ENCODE measurements at regions not wholly inside any gene's neighbourhood (a gene's known extent, or its start where the extent isn't known, plus 50 kb on each side); places are given as distances from the start of the nearest gene placed in this dataset.

DNA sequence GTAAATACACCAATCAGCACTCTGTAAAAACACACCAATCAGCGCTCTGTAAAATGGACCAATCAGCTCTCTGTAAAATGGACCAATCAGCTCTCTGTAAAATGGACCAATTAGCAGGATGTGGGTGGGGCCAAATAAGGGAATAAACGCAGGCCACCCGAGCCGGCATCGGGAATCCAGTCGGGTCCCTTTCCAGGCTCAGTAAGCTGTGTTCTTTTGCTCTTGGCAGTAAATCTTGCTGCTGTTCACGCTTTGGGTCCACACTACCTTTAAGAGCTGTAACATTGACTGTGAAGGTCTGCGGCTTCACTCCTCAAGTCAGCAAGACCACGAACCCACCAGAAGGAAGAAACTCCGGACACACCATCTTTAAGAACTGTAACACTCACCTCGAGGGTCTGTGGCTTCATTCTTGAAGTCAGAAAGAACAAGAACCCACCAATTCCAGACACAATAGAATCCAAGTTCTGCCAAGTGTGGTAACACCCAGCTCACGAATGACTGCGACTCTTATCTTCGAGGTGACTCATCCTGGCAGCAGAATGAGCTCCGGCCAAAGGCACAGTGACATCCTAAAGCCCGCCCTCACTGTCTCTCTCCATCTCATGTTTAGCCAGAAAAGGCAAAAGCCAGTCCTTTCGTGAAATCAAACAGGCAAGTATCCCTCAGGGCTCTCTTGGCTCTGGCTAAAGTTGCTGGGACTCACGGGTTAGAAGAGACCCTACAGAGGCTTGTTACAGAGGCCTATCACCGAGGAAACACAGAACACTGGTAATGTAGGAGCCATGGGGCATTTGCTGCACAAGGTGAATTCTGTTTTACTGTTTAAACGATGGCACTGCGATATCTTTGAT lies 155.2 kb downstream of the FAM43A start:
- DNase-seq (ENCODE audit: low read depth, low spot score): no peak
- Histone ChIP-seq H3K9me3 (ENCODE audit: low read depth, low read length) (no peaks in the 10 kb centered on the region), H3K9ac (ENCODE audit: insufficient read length) (no peak overlapping the region), H3K27ac (no peak overlapping the region), H3K4me3 (no peak overlapping the region), H3K36me3 (ENCODE audit: insufficient read depth, low read length) (no peaks in the 10 kb centered on the region)
- no peak for TF ChIP-seq EZH2 (IDR thresholded peaks at IDR 0.05)
- TF ChIP-seq POLR2AphosphoS5 (IDR thresholded peaks at IDR 0.05; ENCODE audit: borderline replicate concordance, low read depth, low read length): no peak
- TF ChIP-seq FOXP2 (optimal IDR thresholded peaks at IDR 0.05; ENCODE audit: control extremely low read depth, extremely low read length, insufficient read depth): no peak

DNA sequence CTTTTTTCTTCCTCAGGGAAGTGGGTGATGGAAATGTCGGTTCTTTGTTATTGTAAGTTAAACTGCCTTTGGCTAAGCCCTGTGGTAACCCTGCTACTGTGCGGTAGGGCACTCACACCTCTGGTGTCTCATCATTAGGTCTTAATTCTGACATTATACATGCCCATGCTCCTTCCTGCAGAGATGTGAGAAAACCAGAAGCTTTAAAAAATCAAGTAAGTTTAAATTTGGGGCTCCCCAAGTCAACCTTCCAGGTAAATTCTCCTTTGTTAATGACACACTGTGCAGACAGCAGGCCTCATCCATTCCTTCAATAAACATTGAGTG lies 155.8 kb downstream of the FAM43A start:
- no peak overlapping the region for H3K9ac ChIP-seq (ENCODE audit: insufficient read length)
- no peaks in the 10 kb centered on the region for H3K36me3 ChIP-seq (ENCODE audit: insufficient read depth, low read length)
- DNase-seq (ENCODE audit: low read depth, low spot score): no peak
- no peak overlapping the region for H3K27ac ChIP-seq
- no peak for TF ChIP-seq FOXP2 (optimal IDR thresholded peaks at IDR 0.05; ENCODE audit: control extremely low read depth, extremely low read length, insufficient read depth)
- TF ChIP-seq EZH2 (IDR thresholded peaks at IDR 0.05): no peak
- no peak for TF ChIP-seq POLR2AphosphoS5 (IDR thresholded peaks at IDR 0.05; ENCODE audit: borderline replicate concordance, low read depth, low read length)
- no peak overlapping the region for H3K4me3 ChIP-seq
- H3K9me3 ChIP-seq (ENCODE audit: low read depth, low read length): no peaks in the 10 kb centered on the region

DNA sequence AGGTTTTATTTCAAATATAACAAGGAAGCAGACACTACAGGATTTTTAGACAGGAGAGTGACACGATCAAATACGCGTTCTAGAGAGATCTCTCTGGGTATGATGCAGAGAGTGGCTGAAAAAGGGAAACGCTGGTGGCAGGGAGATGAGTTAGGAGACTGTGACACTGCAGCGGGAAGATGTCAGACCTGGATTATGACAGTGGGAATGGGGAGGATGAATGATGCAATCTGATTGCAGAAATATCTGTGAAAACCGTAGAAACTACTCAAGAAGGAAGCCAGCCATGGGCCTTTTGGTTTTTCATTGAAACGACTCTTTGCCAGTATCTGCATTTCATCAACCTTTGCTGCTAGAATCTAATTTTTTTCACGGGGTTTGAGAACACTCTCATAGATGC lies 157.9 kb downstream of the FAM43A start:
- TF ChIP-seq FOXP2 (optimal IDR thresholded peaks at IDR 0.05; ENCODE audit: control extremely low read depth, extremely low read length, insufficient read depth): no peak
- TF ChIP-seq POLR2AphosphoS5 (IDR thresholded peaks at IDR 0.05; ENCODE audit: borderline replicate concordance, low read depth, low read length): no peak
- no peak for TF ChIP-seq EZH2 (IDR thresholded peaks at IDR 0.05)
- Histone ChIP-seq H3K4me3 (no peak overlapping the region), H3K9ac (ENCODE audit: insufficient read length) (no peak overlapping the region), H3K27ac (no peak overlapping the region), H3K36me3 (ENCODE audit: insufficient read depth, low read length) (no peaks in the 10 kb centered on the region), H3K9me3 (ENCODE audit: low read depth, low read length) (no peaks in the 10 kb centered on the region)
- no peak for DNase-seq (ENCODE audit: low read depth, low spot score)

DNA sequence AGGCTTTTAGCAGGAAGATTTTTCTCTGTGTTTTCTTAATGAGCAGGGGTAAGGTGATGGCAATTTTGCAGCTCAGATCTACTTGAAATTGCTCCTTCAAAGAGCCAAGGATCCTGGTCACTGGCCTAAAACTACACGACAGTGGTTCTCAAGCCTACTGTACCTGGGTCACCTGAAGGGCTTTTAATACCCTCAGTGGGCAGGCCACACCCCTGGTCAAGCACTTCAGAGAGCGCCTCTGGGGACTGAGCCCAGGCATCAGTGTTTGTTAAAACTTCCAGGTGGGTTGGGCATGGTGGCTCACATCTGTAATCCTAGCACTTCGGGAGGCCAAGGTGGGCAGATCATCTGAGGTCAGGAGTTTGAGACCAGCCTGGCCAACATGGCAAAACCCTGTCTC lies 158.4 kb downstream of the FAM43A start:
- H3K9me3 ChIP-seq (ENCODE audit: low read depth, low read length): no peaks in the 10 kb centered on the region
- no peak overlapping the region for H3K9ac ChIP-seq (ENCODE audit: insufficient read length)
- H3K27ac ChIP-seq: no peak overlapping the region
- TF ChIP-seq FOXP2 (optimal IDR thresholded peaks at IDR 0.05; ENCODE audit: control extremely low read depth, extremely low read length, insufficient read depth) (no peak), POLR2AphosphoS5 (IDR thresholded peaks at IDR 0.05; ENCODE audit: borderline replicate concordance, low read depth, low read length) (no peak), EZH2 (IDR thresholded peaks at IDR 0.05) (no peak)
- H3K4me3 ChIP-seq: no peak overlapping the region
- DNase-seq (ENCODE audit: low read depth, low spot score): no peak
- H3K36me3 ChIP-seq (ENCODE audit: insufficient read depth, low read length): no peaks in the 10 kb centered on the region

DNA sequence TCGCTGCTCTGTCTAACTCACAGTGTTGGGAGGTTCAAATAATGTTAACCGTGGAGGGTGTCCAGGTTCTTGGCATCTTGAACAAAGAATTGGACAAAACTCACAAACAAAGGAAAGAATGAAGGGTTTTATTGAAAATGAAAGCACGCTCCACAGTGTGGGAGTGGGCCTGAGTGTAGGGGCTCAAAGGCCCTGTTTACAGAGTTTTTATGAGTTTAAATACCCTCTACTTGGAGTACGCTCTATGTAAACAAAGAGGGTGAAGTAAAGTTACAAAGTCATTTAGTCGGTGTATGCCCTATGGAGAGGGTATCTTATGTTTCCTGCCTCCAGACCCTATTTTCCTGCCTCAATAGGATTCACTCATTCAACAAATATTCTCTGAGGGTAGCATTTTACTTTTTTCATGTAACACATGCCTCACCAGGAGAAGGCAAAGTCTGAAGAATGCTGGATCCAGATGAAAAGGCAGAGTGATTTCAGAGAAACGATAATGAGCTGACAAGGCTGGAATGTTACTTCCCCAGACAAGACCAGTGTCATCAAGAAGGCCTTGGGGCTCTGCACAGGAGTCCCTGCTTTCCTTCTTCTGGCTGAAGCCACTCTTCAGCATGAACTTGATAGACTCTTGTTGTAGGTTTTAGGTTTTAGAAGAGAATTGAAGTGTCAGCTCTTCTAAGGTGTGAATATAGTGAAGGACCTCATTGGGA lies 163.6 kb downstream of the FAM43A start:
- no peaks in the 10 kb centered on the region for H3K9me3 ChIP-seq (ENCODE audit: low read depth, low read length)
- H3K9ac ChIP-seq (ENCODE audit: insufficient read length): no peak overlapping the region
- DNase-seq (ENCODE audit: low read depth, low spot score): no peak
- TF ChIP-seq POLR2AphosphoS5 (IDR thresholded peaks at IDR 0.05; ENCODE audit: borderline replicate concordance, low read depth, low read length) (no peak), EZH2 (IDR thresholded peaks at IDR 0.05) (no peak), FOXP2 (optimal IDR thresholded peaks at IDR 0.05; ENCODE audit: control extremely low read depth, extremely low read length, insufficient read depth) (no peak)
- no peaks in the 10 kb centered on the region for H3K36me3 ChIP-seq (ENCODE audit: insufficient read depth, low read length)
- H3K4me3 ChIP-seq: no peak overlapping the region
- H3K27ac ChIP-seq: no peak overlapping the region

DNA sequence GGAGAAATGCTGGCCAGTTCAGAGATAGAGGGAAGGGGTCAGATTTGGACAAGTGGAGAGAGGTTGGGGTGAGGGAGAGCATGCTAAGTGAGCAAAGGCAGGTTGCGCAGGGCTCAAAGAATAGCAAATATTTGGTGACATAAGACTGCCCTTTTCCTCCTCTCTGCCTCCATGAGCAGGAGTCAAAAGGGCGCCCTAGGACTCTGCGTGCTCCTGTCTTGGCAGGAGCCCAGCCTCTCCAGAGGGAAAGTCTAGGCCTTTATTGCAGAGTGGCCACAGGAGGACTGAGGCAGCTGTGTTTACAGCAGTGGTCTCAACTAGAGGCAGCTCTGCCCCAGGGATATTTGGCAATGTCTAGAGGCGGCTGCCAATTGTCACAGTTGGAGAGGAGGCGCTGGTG lies 165.6 kb downstream of the FAM43A start:
- H3K36me3 ChIP-seq (ENCODE audit: insufficient read depth, low read length): no peaks in the 10 kb centered on the region
- H3K9me3 ChIP-seq (ENCODE audit: low read depth, low read length): no peaks in the 10 kb centered on the region
- no peak for DNase-seq (ENCODE audit: low read depth, low spot score)
- no peak overlapping the region for H3K9ac ChIP-seq (ENCODE audit: insufficient read length)
- H3K4me3 ChIP-seq: no peak overlapping the region
- TF ChIP-seq EZH2 (IDR thresholded peaks at IDR 0.05) (no peak), FOXP2 (optimal IDR thresholded peaks at IDR 0.05; ENCODE audit: control extremely low read depth, extremely low read length, insufficient read depth) (no peak)
- no peak overlapping the region for H3K27ac ChIP-seq

DNA sequence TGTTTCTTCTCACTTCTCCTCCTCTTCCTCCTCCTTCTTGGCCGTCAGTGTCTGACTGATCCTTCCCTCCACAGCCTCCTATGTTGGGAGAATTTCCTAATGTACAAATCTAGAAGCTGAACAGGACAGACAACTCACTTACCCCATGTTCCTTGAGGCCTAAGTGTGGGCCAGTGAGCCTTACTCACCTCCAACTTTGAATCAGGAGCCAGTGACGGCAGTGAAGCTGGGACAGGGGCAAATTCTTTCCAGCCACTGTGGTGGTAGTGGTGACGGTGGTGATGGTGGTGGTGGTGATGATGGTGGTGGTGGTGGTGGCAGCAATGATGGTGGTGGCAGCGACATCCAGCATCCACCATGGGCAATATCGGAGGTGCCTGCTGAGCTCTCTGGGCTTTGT lies 166.3 kb downstream of the FAM43A start:
- H3K4me3 ChIP-seq: no peak overlapping the region
- H3K9ac ChIP-seq (ENCODE audit: insufficient read length): no peak overlapping the region
- no peak for DNase-seq (ENCODE audit: low read depth, low spot score)
- no peaks in the 10 kb centered on the region for H3K36me3 ChIP-seq (ENCODE audit: insufficient read depth, low read length)
- H3K27ac ChIP-seq: no peak overlapping the region
- TF ChIP-seq EZH2 (IDR thresholded peaks at IDR 0.05) (no peak), FOXP2 (optimal IDR thresholded peaks at IDR 0.05; ENCODE audit: control extremely low read depth, extremely low read length, insufficient read depth) (no peak), POLR2AphosphoS5 (IDR thresholded peaks at IDR 0.05; ENCODE audit: borderline replicate concordance, low read depth, low read length) (no peak)
- no peaks in the 10 kb centered on the region for H3K9me3 ChIP-seq (ENCODE audit: low read depth, low read length)

DNA sequence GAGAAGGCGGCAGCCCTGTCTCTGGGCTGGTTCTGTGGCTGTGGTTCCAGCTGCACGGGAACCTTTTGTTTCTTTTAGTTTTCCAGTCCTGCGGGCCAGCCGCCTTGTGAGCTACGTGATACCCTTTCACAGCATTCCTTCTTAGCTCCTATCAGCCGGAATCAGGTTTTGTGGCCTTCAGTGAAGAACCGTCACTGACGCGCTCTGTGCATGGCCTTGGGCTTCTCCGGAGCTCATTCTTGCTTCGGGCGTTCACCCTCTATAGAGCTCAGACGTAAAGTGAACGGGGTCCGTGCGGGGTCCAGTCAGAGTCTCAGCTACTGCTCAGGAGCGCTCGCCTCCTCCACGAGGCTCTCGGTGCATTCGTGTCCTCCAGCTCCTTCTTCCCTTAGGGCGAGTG lies 166.7 kb downstream of the FAM43A start:
- Histone ChIP-seq H3K4me3 (no peak overlapping the region), H3K9me3 (ENCODE audit: low read depth, low read length) (no peaks in the 10 kb centered on the region), H3K9ac (ENCODE audit: insufficient read length) (no peak overlapping the region), H3K27ac (no peak overlapping the region), H3K36me3 (ENCODE audit: insufficient read depth, low read length) (no peaks in the 10 kb centered on the region)
- no peak for TF ChIP-seq EZH2 (IDR thresholded peaks at IDR 0.05)
- TF ChIP-seq POLR2AphosphoS5 (IDR thresholded peaks at IDR 0.05; ENCODE audit: borderline replicate concordance, low read depth, low read length): no peak
- TF ChIP-seq FOXP2 (optimal IDR thresholded peaks at IDR 0.05; ENCODE audit: control extremely low read depth, extremely low read length, insufficient read depth): no peak
- DNase-seq (ENCODE audit: low read depth, low spot score): no peak

Measured in SK-N-MC (cell line).